ENCODE measurements at regions not wholly inside any gene's neighbourhood (a gene's known extent, or its start where the extent isn't known, plus 50 kb on each side); places are given as distances from the start of the nearest gene placed in this dataset.
"Not testable (repeated sequence)": the region's sequence is repeated elsewhere in the genome, so short reads cannot be mapped to it uniquely, and the experiment has no call there.

DNA sequence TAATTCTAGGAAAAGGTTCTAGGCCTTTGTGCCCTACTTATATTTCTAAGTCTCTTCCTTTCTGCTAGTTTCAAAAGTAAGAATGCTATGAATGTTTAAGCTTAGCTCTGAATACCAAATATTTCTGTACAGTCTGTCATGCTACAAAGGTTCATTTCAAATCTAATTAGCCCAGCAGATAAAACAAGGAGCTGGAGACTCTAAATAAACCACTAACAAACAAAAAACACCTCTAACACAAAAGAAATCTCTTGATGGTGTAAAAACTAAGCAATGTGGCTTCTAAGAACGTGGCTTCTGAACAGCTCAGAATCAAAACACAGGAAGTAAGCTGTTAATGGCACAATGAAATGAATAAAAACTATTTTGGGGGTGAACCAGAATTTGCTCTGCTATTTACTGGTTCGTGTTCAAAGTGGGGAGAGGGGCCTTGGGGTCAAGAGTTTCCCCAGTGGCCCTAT, 198.3 kb downstream of the BCAS1 start:
- FAIRE-seq: peak; percentile 43

DNA sequence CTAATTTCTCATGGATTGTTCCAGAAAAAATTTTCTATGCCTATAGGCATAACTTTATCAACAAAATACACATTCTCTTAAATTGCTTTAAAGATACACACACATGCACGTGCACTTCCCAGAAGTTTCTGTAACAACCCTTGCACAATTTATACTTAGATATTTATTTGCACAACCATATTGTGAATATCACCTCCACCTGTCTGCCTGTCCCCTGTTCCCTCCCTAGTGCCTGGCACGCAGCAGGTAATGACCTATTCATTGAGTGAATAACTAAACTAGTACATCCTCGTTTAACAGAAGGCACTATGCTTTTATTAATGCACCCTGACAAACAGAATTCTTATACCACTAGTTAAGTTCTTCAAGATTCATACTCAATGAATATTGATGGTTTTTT, 198.9 kb downstream of the BCAS1 start:
- no peak for FAIRE-seq

DNA sequence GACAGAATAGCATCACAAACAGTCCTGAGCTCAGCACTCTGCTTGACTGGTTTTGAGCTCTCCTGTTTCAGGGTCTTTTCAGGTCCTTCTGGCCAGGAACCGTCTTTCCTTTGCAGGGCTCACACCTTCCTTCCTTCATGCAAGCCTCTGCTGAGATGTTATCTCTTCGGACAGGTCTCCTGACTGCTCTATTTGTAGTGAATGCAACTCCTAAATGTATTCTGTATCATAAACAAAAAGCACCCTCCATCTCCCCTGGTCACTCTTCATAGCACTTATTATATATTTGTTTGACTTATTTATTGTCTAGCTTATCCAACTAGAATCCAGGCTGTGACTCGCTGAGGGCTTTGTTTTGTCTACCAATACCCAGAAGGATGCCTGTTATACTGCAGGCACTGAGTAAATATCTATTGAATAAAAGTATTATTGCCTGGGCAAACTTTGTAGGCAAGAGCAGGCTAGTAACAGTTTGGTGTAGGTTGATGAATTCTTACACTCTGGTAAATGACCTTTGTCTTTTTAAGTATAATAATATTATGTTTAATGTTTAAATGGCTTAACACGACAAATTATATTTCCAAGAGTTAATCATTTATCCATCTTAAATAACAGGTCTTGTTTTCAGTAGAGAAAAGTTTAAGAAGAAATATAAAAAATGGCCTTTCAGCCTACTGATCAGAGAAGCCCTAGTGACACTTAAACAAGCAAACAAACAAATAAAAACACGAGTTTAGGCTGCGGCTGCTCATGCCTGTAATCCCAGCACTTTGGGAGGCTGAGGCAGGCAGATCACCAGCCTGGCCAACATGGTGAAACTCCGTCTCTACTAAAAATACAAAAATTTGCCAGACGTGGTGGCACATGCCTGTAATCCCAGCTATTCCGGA, 199.7 kb downstream of the BCAS1 start:
- no peak for FAIRE-seq

DNA sequence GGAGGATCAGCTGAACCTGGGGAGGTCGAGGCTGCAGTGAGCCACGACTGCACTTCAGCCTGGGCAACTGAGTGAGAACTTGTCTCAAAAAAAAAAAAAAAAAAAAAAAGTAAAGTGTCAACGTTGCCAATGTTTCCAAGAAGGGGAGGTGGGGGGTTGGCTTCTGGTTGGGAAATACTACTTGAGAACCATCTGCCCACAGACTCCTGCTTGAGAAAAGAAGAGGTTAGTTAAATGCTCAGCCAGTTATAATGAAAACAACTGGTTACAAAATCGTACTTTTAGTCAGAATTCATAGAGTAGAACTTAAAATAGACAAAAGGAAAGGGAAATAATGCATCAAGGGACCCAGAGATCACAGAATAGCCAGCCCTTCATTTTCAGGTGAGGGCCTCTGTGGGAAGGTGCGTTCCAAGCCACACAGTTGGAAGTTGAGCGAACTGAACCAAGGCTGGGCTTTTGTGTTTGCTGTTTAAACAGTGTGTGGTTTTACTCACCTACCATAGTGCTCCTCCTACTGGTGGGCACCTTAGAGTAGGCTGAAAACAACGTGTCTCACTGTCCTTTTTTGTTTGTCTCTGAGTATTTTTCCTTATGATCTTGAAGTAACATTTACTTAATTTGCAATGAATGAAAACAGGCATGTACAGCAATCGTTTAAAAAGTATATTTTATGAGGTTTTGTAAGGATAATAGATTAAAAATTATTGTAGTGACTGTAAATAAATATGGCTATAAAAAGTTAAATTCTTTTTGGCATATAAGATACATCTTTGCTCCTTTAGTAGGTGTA, 200.7 kb downstream of the BCAS1 start:
- FAIRE-seq: peak; percentile 68

DNA sequence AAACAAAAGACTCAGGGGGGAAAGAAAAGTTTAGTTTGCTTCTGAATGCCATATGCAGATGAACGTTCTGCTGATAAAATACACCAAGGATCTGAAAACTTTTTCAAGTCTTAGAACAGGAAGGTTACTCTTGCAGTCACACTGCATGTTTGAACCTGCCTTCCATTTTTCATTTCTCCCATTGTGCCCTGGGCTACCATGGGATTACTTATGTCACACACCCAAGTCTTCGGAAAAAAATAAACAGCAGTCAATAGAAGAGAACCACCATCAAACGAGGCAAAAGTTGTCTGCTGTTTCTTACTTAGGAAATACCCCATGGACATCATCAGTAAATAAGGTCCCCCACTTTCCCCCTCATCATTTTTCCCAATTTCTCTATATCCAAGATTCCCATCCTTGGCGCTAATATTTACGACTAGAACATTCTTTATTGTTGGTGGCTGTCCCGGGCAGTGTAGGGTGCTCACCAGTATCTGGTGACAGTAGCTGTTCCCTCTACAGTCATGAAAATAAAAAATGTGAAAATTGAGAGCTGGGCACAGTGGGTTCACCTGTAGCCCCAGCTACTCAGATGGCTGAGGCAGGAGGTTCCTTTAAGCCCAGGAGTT, 202.5 kb downstream of the BCAS1 start:
- no peak for FAIRE-seq

DNA sequence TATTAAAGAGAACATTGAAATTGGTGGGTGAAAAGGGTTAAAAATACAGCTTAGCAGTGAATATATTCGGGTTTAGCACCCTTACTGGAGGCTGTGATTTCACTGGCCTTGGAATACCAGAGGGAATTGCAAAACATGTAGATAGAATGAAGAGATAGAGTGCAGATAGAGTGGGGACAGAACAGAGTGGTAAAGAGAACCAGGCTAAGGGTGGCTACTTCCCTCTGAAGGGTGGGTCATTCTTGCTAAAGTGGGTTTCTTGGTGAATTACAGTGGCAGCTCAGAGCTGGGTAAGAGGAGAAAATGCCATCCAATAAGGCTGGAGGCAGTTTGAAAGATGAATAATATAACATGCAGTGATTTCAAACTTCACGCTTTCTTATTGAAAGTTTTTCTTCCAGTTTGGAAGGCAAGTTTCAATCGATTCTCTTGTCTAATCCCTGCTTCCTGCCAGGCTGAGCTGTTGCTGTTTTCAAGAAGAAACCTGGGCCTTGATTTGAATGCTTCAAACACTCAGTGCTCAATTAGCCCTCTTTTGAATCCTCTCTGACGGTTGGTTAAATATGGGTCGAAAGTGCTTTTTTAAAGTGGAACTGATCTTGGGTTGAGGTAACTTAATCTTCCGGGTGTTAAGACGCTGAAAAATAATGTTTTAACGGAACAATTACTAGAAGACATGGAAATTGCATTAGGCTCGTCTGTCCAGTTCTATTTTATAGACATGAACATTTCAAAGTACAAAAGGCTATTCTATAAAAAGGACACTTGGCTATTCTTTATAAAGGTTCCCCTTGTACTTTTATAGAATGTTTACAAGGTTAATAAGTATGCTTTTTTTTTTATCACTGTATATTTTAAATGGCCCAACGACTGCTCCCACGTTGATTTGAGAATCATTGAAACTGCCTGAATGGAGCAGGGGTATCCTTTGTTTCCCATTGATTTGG, 203.3 kb downstream of the BCAS1 start:
- peak; percentile 98 for FAIRE-seq

DNA sequence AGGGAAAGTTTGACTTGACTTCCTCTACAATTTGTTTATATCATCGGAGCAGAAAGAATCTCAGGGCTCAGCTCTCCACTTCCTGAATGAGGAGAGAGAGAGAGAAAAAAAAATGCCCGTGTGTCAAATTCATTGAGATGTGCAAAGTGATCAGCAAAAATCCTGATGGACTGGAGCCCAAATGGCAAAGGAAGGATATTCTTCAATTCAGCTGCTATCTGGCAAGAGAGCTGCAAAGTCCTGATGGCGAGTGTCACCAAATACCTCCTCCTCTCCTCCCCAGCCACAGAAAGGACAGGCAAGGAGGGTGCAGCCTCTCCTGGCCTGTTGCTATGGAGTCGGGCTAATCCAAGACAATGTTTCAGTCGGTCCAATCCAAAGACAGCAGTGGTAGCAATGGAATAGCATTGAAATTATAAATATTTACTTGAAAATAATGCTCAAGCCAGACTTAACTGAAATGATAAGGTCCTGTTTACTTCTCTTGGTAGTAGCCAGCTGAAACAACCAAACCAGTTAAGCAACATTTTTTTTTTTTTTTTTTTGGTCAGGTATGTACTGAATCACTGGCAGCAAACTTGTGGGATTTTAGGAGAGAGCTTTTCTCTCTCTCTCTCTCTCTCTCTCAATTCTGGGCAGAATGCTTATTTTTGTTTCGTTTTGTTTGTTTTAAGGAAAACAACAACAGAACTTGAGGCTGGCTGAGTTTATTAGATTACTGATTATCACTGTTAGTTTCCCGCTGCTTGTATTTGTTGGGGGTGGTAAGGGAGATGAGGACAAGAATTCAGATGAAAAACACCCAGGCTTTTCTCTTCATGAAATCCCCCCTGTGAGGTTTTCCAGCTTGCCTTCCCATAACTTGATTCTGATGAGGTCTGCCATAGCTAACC, 204.2 kb downstream of the BCAS1 start:
- FAIRE-seq: peak; percentile 89

DNA sequence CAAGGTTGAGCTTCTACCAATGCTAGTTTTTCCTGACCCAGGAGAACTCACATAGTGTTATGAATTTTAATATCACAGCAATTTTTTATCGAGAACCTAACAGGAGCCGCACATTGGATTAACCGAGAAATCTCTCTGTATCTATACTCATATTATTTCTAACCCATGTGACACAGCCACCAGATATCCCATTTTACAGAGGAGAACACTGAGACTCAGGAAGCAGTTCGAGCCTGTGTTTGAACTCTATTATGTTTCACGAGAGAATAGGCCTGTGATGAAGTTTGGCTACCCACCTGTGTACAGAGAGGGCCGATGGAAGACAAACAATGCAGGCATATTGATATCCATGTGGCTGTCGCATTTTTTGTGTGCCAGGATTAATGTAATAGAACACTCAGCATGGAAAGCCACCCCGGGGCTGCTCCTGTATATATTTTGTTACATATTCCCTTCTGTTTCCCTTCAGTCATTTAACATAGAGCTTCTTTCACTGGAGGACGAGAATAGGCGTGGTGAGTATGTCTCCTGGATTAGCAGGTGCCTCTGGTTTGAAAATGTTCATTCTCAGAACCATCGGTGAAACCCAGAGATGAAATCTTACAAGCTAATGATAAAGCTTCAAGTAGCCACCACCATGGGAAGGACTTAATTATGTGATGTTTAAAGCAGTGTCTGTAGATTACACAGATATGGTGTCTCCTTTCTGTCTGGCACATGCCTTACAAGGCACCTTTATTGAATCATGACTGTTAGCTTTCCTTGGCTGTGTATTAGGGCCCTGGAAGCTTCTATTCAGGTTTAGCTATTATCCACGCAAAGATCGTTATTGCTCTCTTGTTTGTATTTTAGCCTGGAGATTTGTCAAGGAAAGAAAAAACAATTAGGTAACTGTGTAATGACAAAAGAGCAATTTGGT, 205.4 kb downstream of the BCAS1 start:
- FAIRE-seq: not testable (repeated sequence)

DNA sequence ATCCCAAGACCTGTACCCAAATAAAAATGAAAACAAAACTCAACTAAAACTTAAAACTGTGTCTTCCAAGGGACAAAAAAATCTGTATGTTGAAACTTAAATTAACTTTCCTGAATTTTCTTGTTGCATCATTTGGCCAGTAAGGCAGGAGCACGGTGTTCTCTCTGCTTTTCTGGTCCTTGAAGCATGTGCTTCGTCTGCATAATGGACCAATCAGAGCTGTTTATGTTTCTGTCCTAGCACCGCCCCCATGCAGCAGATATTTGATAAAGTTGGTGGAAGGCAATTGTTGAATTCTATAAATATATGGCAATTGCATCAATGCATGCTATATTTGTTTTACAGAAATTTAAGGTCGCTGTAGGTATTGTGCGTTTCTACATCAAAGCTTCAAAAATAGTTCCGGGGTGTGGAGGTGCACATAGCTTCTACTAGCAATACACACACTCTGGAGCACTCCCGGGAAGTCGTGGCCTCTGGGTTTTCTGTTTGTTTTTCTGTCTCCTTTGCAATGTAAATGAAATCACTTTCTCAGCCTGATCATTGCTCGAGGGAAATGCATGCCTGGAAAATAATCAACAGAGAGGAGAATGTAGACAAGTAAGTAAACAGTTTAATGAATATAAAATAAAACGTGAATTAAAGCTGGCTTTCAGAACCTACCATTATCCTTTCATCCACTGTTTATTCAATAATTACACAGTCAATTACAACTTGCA, 206.3 kb downstream of the BCAS1 start:
- FAIRE-seq: peak; percentile 82

DNA sequence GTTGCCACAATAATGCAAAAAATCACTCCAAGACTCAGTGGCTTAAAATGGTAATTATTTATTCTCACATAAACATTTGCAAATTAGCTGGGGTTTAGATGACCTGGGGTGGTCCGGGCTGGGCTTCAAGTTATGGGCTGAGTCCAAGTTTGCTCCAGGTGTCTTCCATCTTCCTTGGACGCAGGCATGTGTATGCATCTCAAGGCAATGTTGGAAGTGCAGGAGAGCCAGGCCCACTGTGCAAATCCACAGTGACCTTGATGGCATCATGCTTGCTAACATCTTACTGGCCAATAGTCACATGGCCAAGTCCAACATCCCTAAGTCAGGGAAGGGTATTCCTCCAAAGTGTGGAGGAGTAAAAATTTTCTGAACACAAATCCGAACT, 206.9 kb downstream of the BCAS1 start:
- not testable (repeated sequence) for FAIRE-seq

DNA sequence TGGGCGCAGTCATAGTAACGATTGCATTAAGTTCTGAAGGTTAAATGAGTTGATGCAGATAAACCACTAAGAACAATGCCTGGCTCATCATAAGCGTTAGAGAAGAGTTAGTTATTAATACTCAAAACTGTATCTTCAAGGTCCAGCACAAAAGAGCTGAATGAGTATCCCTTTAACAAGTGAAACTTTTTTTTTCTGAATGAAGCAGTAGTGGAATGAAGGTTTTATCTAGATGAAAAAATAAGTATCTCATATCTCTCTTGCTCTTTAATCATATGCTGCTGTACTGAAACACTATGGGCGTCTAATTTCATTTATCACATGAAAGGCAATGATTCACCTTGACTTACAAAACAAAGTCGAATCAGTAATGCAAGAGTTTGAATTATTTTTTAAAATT, 207.4 kb downstream of the BCAS1 start:
- FAIRE-seq: not testable (repeated sequence)

DNA sequence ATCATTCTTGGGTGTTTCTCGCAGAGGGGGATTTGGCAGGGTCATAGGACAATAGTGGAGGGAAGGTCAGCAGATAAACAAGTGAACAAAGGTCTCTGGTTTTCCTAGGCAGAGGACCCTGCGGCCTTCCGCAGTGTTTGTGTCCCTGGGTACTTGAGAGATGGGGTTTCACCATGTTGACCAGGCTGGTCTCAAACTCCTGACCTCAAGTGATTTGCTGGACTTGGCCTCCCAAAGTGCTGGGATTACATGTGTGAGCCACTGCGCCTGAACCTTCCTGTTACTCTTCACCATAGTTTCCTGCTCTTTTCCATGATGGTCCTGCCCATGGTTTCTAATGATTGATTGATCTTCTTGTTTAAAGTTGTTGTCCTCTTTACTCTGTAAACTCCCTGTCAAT, 207.9 kb downstream of the BCAS1 start:
- not testable (repeated sequence) for FAIRE-seq

DNA sequence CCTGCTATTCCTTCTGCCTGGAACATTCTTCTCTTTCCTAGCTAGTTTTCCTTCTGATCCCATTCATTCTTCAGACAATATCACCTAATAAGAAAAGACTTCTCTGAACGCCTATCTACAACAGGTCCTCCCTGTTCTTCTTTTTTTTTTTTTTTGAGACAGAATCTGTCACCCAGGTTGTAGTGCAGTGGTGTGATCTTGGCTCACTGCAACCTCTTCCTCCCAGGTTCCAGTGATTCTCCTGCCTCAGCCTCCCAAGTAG, 208.3 kb downstream of the BCAS1 start:
- not testable (repeated sequence) for FAIRE-seq

DNA sequence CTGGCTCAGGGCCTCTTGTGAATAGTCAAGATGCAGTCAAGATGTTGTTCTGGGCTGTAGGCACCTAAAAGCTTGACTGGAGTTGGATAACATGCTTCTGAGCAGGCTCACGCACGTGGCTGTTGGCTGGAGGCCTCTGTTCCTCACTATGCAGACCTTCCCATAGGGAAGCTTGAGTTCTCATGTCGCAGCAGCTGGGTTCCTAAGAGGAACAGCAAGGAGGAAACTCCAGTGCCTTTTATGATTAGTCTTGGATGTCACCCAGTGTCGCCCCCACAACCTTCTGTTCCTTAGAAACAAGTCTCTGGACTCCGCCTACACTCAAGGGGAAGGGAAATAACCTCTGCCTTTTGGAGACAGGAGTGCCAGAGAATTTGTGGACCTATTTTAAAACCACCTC, 210.7 kb downstream of the BCAS1 start:
- no peak for FAIRE-seq

DNA sequence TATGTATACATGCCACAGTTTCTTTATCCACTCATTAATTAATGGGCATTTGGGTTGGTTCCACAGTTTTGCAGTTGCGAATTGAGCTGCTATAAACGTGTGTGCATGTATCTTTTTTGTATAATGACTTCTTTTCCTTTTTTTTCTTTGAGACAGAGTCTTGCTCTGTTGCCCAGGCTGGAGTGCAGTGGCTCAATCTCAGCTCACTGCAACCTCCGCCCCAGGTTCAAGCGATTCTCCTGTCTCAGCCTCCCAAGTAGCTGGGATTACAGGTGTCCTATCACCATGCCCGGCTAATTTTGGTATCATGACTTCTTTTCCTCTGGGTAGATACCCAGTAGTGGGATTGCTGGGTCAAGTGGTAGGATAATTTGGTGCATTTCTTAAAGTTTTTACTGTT, 211.4 kb downstream of the BCAS1 start:
- not testable (repeated sequence) for FAIRE-seq

DNA sequence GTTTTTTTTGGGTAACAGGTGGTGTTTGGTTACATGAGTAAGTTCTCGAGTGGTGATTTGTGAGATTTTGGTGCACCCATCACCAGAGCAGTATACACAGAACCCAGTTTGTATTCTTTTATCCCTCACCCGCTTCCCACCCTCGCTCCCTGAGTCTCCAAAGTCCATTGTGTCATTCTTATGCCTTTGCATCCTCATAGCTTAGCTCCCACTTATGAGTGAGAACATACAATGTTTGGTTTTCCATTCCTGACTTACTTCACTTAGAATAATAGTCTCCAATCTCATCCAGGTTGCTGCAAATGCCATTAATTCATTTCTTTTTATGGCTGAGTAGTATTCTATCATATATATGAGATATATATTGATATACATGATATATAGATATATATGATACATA, 211.9 kb downstream of the BCAS1 start:
- FAIRE-seq: not testable (repeated sequence)

DNA sequence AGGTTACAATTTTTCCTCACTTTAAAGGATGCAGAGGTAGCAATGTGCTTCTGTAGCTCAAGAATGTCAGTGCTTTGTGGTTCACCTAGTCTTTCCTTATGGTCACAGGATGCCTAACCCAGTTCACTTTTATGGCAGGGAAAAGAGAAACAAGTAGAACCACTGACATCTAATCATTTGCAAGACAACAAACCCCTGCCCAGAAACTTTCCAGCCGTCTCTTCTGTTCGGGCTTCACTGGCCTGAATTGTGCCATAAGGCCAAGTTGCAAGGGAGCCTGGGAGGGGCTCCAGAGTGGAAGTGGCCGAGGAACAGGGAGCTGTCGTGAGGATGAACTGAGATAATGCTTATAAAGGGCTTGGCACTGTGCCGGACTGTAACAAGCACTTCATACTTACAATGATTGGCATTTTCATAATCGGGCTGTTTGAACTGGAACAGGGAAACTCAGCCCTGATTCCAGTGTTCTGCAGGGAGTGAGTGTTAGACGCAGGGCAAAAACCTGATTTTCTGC, 212.6 kb downstream of the BCAS1 start:
- FAIRE-seq: no peak

DNA sequence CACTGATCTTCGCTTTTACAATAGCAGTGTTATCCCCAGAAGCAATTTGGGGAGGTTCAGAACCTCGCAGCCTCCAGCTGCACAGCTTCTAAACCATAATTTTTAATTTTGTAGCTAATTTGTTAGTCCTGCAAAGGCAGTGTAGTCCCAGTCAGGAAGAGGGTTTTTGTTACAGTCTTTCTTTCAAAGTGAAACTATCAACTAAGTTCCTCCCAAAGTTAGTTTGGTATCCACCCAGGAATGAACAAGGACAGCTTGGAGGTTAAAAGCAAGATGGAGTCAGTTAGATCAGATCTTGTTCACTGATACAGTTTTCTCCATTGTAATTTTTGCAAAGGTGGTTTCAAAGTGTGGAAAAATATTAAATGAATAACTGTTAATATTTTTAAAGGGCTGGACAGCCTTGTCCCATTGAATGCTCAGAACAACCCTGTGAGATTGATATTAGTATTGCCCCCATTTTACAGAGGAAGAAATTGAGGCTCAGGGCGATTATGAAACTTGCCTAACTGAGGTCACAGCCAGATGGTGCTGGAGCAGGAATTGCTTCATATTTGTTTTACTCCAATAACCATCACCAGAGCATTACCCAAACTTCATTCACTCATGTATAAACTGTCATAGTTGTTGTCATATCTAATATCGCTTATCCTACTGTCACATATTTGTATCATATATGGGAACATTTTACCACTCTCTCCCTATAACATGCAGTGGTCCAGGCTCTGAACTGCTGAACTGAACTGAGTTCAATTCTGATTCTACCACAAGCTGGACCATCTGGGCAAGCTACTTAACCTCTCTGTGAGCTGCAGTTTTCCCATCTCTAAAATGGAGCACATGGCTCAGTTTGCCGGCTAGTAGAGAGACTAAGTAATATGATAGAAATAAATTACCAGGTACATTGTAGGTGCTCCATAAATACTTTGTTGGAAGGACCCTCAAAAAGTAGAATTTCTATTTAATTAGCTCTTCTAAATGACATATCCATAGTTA, 213.8 kb downstream of the BCAS1 start:
- FAIRE-seq: no peak
